Sciatic nerve (tissue), 2 donors: ENCODE measurements at regions not wholly inside any gene's neighbourhood (a gene's known extent, or its start where the extent isn't known, plus 50 kb on each side); places are given as distances from the start of the nearest gene placed in this dataset.
"Not testable (repeated sequence)": the region's sequence is repeated elsewhere in the genome, so short reads cannot be mapped to it uniquely, and the experiment has no call there.

Source experiments
- ATAC-seq: fragments of 200-7000 bp; cut with Tn5 transposase; one replicate; pipeline ENCODE4 v1.9.1; 2020; ENCODE audit warnings: mild to moderate bottlenecking, moderate library complexity
- DNase-seq: peaks from one replicate; pipeline ENCODE4 v3.0.0-alpha.2; 2020; ENCODE audit warnings: low spot score
- intact Hi-C: fragments of 100-400 bp; cut with DNase I; formaldehyde crosslinking; loops from one replicate; pipeline ENCODE4 v1.14.2; 2022
- donor health status: DM: no; HTN: no; CAD: no.
- donor health status: DM: no; HTN: no; CAD: no.

DNA sequence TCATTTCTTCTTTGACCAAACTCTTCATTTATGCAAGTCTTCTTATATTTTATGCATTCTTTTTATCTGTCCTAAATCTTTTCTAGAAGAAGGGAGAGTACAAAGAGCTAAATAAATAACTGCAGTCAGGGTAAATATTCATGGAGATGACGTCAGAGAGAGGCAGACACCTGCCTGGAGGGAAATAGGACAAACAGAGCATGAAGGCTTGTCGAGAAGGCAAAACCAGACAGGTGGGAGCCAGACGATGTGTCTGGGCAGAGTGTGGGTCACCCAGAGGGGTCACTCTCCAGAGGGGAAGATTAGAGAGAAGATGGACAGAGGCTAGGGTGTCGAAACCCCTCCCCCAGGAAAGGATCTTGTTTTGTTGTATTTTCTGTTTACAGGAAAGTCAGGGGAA is 78.3 kb upstream of the RPL38 start:
- no peak for DNase-seq
- intact Hi-C loops, result no loop called here
- no peak for ATAC-seq

DNA sequence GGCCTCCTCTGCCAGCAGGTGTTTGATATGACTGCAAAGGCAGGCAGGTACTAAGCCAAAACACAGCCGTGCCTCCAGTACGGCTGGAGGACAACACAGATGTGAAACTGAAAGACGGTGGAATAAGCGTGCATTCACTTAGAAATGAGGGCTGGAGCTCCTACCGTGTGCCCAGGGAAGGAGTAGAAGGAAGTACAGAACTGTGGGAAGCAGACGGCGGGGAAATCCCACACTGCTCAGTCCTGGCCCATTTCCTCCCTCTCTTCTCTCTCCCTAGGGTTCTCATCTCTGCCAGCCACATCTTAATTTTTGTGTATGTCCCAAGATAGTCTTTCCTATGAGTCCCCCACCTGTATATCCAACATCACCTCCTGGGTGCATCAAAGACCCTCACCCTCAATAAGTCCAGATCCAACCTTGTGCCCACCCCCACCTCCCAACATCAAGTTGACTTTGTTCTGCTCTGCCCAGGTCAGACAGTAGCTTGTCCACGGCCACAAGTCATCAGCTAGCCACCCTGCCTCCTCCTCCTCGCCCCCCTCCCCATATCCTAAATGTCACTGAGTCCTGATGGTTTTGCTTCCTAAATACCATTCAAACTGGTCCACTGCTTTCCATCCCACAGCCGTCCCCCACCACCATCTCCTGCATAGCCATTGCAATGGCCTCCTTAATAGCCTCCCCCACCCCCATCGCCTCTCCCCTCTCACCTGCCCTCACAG is 77.1 kb upstream of the RPL38 start:
- ATAC-seq (no peak), DNase-seq (no peak)
- intact Hi-C loops, result no loop called here

DNA sequence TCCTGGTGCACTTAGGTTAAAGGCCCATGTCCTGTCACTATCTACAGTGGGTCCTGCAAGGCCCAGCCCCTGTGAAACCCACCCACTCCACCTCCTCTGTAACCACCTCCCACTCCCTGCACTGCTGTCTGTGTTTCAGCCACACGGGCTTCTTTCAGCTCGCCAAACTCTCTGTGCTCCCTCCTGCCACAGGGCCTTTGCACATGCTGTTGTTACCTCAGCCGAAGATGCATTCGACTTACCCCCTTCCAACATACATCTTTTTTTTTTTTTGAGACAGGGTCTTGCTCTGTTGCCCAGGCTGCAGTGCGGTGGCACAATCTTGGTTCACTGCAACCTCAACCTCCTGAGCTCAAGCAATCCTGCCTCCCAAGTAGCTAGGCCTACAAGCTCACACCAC is 76.5 kb upstream of the RPL38 start:
- no peak for DNase-seq
- intact Hi-C loops, result no loop called here

DNA sequence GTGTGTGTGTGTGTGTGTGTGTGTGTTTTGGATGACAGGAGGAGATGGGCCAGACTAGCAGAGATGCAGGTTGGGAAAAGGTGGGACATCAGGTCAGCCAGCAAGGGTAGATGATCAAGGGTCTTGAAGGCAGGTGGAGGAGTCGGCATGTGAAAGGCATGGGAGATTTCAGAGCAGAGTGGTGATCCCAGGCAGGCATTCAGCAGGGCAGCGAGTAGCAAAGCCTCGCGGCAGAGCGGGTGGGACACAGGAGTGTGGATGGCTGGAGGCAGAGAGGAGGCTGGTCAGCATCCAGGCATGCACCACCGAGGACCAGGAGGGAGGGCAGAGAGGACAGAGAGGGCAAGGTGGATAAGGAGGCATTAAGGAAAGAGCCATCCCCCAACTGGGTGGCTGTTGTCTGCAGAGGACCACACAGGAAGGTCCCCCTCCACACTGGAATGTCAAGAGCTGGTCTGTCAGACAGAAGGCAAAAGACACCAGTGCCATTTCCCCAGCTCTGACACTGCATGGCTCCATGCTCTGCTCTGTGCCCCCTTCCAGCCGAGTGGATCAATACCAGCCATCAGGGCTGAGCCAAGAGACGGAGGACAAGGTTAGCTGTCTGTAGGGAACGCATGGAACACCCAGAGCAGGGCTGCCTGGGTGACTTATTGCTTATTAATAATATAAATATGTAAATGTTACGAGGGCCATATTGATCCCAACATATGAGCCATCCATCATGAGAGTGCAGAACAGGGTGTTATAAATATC is 74.8 kb upstream of the RPL38 start:
- intact Hi-C loops, result no loop called here

More for the DNA sequence above, 76.5 kb upstream of the RPL38 start:
- ATAC-seq, result no peak

DNA sequence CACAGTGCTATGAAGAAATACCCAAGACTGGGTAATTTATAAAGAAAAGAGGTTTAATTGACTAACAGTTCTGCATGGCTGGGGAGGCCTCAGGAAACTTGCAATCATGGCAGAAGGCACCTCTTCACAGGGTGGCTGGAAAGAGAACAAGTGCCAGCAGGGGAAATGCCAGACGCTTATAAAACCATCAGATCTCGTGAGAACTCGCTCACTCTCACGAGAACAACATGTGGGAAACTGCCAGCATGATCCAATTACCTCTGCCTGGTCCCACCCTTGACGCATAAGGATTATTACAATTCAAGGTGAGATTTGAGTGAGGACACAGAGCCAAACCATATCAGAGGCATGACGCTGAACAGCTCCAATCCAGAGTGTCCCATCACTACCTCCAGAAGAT is 73.7 kb upstream of the RPL38 start:
- DNase-seq, result peak; percentile 10
- ATAC-seq, intact Hi-C loops: not testable (repeated sequence)

More for the DNA sequence above, 74.8 kb upstream of the RPL38 start:
- ATAC-seq (no peak), DNase-seq (peak; percentile 14)

DNA sequence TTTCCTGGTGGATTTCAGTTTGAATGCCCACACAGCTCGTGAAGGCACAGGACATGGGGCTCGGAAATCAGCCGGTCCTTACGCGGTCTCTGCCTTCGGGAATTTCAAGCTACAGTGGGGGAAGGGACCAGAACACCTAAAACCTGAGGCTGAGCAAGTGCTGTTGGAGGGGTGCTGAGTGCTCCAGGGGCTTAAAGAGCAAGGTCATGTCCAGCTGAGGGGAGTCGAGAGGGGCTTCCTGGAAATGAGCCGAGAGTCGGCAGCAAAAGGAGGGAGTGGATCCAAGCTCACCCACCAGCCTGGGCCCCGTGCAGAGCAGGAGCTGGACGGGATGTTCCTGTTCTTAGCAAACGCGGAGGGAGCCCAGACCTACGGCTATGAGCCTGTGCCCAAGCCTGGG is 73.2 kb upstream of the RPL38 start:
- ATAC-seq (no peak), DNase-seq (peak; percentile 44)
- intact Hi-C loops, result no loop called here

DNA sequence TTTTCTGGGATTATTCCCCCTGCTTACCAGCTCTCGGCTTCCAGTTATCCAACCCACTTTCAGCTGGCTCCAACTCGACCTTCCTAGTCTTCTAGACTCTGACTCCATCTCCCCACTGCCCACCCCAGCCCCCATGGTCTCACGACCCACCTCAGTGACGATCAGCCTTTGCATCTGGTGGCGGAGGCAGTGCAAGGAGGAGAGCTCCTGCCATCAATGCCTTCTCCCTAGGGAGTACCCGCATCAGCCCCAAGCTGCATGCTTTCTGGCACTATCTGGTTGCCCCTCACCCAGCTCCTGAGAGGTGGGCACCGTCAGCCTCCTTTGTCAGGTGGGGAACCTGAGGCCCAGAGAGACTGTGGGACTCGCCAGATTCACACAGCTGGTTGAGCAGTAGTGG is 72.6 kb upstream of the RPL38 start:
- intact Hi-C loops, result no loop called here
- ATAC-seq (no peak), DNase-seq (peak; percentile 21)

DNA sequence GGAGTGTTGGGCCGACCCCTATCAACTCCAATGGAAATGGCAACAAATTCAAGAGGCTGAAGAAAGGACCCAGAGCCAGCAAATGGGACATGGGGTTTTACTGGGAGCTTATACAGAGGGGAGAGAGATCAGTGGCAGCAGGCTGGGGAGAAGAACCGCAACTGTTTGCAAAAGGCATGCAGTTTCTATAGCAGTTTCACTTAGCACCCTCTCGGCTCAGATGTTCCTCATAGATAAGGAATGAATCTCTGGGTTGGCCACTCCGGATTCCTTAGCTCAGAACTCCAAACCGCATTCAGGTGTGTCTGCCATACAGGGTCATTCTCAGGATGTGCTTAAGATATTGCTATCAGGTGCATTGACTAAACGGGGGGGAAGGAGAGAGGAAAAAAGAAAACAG is 71.1 kb upstream of the RPL38 start:
- ATAC-seq (no peak), DNase-seq (peak; percentile 4)
- intact Hi-C loops, result no loop called here

DNA sequence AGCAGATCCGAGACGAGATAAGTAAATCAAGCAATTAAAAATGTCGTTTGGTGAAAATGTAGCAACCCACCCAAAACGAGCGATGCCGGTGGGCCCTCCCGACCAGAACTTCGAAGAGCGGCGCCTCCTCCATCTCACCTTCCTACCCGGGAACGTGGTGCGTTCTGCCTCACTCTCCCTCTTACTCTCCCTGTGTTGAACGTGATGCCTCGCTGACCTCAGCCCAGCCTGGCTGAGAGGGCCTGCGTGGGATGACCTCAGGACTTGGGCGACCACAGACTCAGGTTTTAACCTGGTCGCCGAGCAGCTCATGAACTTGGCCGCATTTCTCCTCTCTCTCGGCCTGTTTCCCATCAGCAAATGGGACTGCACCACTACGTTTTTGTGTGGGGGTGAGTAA is 69.7 kb upstream of the RPL38 start:
- intact Hi-C loops, result no loop called here
- no peak for ATAC-seq

DNA sequence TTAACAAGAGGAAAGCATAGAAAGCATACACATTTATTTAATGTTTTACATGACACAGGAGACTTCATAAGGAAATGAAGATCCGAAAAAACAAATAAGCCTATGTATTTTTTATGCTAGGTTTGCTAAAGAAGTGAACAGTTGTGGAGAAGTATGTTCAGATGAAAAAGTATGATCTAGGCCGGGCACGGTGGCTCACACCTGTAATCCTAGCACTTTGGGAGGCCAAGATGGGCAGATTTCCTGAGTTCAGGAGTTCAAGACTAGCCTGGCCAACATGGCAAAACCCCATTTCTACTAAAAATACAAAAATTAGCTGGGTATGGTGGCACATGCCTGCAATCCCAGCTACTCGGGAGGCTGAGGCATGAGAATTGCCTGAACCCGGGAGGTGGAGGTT is 69.2 kb upstream of the RPL38 start:
- DNase-seq, result peak; percentile 15
- ATAC-seq, intact Hi-C loops: not testable (repeated sequence)

More for the DNA sequence above, 69.7 kb upstream of the RPL38 start:
- DNase-seq, result peak; percentile 38

DNA sequence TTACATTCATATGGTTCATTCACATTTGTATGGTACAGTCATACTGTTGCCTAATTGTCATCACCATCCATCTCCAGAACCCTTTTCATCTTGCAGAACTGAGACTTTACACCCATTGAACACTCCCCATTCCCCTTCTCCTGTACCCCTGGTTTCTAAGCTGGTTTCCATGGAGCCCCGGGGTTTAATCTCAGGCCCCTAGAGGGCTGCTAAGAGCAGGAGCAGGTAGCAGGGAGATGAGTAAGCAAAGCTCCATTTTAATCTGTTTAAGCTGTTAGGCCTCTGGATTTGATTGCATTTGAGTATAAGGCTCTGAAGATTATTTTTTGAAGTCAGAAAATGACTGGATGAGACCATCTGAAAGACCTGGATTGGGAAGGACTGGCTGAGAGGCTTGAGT is 68.5 kb upstream of the RPL38 start:
- no peak for ATAC-seq
- intact Hi-C loops, result no loop called here
- no peak for DNase-seq

DNA sequence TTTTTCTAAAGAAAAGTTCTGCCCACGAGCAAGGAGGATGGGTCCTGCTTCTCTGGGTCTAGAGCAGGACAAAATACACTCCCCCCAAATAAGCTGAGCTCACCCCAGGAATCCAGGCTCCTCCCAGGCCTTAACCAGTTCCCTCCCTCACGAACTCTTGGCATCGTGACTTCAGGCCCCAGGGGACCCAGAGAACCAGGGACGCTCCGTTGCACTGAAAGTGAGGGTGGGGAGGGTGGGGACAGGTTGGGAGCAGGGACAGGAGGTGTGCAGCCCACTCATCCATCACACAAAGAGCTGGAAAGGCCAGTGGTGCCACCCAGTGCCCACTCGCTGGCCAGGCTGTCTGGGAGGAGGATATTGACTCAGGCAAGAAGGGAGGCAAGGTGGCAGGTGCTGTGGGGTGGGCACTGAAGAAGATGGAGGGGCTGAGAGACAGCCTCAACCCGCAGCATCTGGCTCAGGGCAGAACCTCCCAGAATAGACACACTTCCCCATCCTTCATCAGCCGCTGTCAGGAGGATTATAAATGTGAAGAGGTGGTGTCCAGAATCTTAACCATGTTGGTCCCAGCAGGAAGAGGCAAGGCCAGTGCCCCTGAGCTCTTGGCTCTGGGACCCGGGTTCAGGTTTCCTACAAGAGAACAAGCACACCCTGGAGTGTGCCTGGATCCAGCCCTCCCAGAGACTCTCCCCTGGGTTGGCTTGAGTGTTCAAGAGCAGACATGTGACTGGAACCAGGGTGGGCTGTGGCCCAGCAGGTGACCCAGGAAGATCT is 67.9 kb upstream of the RPL38 start:
- ATAC-seq, result no peak
- peak; percentile 41 for DNase-seq

DNA sequence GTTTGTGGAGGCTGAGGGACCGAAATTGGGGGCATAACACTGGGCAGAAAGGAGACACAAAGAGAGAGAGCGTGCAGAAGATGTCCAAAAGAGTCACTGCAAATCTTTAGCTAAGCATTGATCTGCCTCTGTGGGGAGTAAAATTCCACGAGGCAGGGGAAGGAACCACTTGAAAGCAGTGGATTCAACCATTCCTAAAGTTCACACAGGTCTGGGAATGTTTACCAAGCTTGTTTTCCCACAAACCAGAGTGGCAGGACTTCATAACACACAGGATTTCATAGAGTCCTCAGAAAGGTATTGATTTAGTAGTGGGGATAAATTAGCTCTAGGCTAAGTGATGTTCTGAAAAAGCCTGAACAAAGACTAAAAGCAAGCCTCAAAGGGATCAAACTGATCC is 66.1 kb upstream of the RPL38 start:
- ATAC-seq (no peak), DNase-seq (no peak)
- intact Hi-C loops, result no loop called here

More for the DNA sequence above, 67.9 kb upstream of the RPL38 start:
- intact Hi-C loops, result no loop called here

DNA sequence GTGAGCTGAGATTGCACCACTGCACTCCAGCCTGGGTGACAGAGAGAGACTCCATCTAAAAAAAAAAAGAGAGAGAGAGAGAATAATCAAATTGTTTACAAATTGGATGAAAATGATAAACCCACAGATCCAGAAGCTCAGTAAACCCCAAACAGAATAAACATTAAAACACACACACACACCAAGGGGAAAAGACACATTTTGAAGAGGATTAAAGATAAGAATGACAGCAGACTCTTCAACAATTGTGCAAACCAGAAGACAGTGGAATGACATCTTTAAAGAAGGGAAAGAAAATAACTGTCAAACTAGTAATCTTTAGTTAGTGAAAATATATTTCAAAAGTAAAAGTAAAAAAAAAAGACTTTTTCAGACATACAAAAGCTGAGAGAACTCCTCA is 64.4 kb upstream of the RPL38 start:
- intact Hi-C loops, result no loop called here
- ATAC-seq, result no peak
- no peak for DNase-seq

DNA sequence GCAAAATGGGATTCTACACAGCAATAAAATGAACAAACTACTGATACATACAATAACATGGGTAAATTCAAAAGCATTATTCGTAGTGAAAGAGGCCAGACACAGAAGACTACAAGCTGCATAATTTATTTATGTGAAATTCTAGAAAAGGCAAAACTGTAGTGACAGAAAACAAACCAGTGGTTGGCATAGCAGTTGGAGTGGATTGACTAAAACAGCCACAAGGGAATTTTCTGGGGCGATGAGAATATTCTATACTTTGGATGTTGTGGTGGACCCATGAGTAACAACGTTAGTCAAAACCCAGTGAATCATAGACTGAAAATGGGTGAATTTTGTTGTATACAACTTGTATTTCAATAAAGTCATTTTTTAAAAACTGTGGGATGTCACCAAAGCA is 63.2 kb upstream of the RPL38 start:
- DNase-seq (no peak), ATAC-seq (no peak)
- intact Hi-C loops, result no loop called here

DNA sequence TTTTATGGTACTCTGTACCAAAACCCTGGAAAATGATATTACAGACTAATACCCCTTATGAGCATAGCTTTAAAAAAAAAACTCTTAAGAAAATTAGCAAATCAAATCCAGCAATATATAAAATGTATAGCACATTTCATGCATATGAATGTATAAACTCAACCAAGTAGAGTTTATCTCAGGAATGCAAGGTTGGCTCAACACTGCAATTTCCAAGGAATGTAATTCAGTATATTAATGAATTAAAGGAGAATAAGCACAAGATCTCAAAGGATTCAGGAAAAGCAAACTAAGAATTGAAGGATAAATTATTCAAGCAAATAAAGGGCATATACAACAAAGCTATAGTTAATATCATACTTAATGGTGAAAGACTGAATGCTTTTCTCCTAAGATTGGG is 61.9 kb upstream of the RPL38 start:
- intact Hi-C loops, result no loop called here
- ATAC-seq, result no peak
- DNase-seq, result no peak

DNA sequence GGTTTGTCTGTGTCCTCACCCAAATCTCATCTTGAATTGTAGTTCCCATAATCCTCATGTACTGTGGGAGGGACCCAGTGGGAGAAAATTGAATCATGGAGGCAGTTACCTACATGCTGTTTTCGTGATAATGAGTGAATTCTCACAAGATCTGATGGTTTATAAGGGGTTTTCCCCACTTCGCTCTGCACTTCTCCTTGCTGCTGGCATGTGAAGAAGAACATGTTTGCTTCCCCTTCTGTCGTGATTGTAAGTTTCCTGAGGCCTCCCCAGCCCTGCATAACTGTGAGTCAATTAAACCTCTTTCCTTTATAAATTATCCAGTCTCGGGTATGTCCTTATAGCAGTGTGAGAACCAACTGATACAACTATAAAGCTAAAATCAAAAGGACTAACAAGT is 60.2 kb upstream of the RPL38 start:
- ATAC-seq, DNase-seq, intact Hi-C loops: not testable (repeated sequence)

DNA sequence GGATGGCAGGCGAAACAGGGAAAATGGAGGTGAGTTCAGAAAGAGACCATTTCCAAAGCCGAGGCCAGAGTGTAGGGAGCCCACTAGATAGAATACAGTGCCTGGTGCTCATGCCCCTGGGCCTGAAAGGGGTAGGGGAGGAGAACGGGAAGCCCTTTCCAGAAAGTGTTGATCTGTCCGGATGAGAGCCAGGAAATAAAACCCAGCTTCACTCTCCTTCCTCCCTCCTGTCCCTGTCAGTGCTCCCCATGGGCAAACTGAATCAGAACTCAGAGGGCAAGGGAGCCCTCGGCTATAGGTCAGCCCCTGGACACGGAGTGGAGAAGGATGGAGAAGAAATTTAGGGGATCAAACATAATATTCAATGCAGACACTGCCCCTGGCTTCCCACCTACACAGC is 57.7 kb upstream of the RPL38 start:
- ATAC-seq, result no peak
- no peak for DNase-seq
- intact Hi-C loops, result no loop called here

DNA sequence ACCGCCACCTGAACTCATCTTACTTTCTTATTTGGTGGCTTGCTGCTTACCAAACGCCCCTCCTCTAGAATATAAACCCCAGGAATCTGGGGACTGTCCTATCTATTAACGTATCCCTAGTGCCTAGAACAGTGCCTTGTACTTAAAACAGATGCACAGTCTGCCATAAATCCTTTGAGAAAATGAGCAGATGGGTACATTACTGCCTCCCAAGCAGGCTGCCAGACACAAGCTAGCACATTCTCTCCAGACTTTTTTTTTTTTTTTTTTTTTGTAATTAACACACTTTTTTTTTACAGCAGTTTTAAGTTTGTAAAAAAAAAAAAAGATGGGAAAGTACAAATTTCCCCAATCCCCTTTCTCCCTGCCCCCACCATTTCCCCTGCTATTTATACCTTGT is 57.3 kb upstream of the RPL38 start:
- intact Hi-C loops, result no loop called here
- ATAC-seq, result no peak
- no peak for DNase-seq
